HEK293 (cell line): ENCODE measurements at regions not wholly inside any gene's neighbourhood (a gene's known extent, or its start where the extent isn't known, plus 50 kb on each side); places are given as distances from the start of the nearest gene placed in this dataset.

Experiments
- CTCF ChIA-PET: fragments of 350-600 bp; formaldehyde crosslinking; extraction: SDS; loops from one replicate; lab custom pipeline; 2021; ENCODE audit warnings: antibody characterized with exemption; lab: Yijun Ruan, JAX
- POLR2A ChIA-PET: fragments of 300-600 bp; formaldehyde crosslinking; extraction: SDS; loops from one replicate; lab custom pipeline; 2020; ENCODE audit warnings: antibody characterized with exemption, inconsistent platforms; lab: Yijun Ruan, JAX
- H3K27ac ChIP-seq: fragments of 200-500 bp; sonication (Bioruptor generic); 2 replicates; pipeline ENCODE4 v1.5.1; 2014; ENCODE audit warnings: low read depth, low read length, control low read depth, inconsistent platforms; ENCODE audit errors: extremely low read depth
- H3K36me3 ChIP-seq, 2 experiments: fragments of 200-500 bp in 1 of 2; sonication (Bioruptor generic) in 1 of 2; 1 replicate in 1 of 2; 2 replicates in 1 of 2; pipeline ENCODE4 v1.5.1; 2014 to 2017; ENCODE audit warnings: inconsistent platforms in 2 of 2, low read length in 2 of 2; ENCODE audit not compliant: control insufficient read depth in 2 of 2, insufficient read depth in 1 of 2
- H3K4me1 ChIP-seq: fragments of 200-500 bp; sonication (Bioruptor generic); 2 replicates; pipeline ENCODE4 v1.5.1; 2014; ENCODE audit warnings: mild to moderate bottlenecking, low read length, inconsistent platforms; ENCODE audit not compliant: control insufficient read depth, insufficient read depth
- H3K4me3 ChIP-seq: 2 replicates; pipeline ENCODE4 v1.5.1; 2011; ENCODE audit warnings: low read depth, mild to moderate bottlenecking, control low read depth, low read length, moderate library complexity
- H3K9me3 ChIP-seq: fragments of 200-500 bp; sonication (Bioruptor generic); 2 replicates; pipeline ENCODE4 v1.5.1; 2014; ENCODE audit warnings: low read depth, low read length, inconsistent platforms; ENCODE audit not compliant: control insufficient read depth, insufficient read depth
- FEZF1 ChIP-seq: fragments of 450-650 bp; formaldehyde crosslinking; IDR thresholded peaks from 2 replicates; pipeline ENCODE4 v1.5.1; 2016; ENCODE audit warnings: missing biosample characterization, missing genetic modification characterization
- KLF8 ChIP-seq: fragments of 450-650 bp; formaldehyde crosslinking; IDR thresholded peaks from 2 replicates; pipeline ENCODE4 v1.5.1; 2016; ENCODE audit warnings: missing biosample characterization, missing genetic modification characterization
- TRIM28 ChIP-seq: IDR thresholded peaks from 2 replicates; pipeline ENCODE4 v1.6.1; 2011; ENCODE audit warnings: low read length, control low read depth, borderline replicate concordance
- ZBTB17 ChIP-seq: fragments of 450-650 bp; formaldehyde crosslinking; IDR thresholded peaks from 2 replicates; pipeline ENCODE4 v1.5.1; 2016; ENCODE audit warnings: missing biosample characterization, missing genetic modification characterization
- ZFP41 ChIP-seq: fragments of 450-650 bp; formaldehyde crosslinking; IDR thresholded peaks from 2 replicates; pipeline ENCODE4 v1.5.1; 2016; ENCODE audit warnings: missing biosample characterization, missing genetic modification characterization, borderline replicate concordance
- ZIC2 ChIP-seq: fragments of 450-650 bp; formaldehyde crosslinking; IDR thresholded peaks from 2 replicates; pipeline ENCODE4 v1.5.1; 2016; ENCODE audit warnings: missing biosample characterization, missing genetic modification characterization
- ZNF140 ChIP-seq: fragments of 450-650 bp; formaldehyde crosslinking; IDR thresholded peaks from 2 replicates; pipeline ENCODE4 v1.5.1; 2016; ENCODE audit warnings: missing biosample characterization, missing genetic modification characterization
- ZNF23 ChIP-seq: fragments of 450-650 bp; formaldehyde crosslinking; IDR thresholded peaks from 2 replicates; pipeline ENCODE4 v1.5.1; 2016; ENCODE audit warnings: missing biosample characterization, missing genetic modification characterization, borderline replicate concordance
- ZNF274 ChIP-seq, 2 experiments: fragments of 200-500 bp in 1 of 2; fragments of 450-650 bp in 1 of 2; sonication (Bioruptor generic) in 1 of 2; formaldehyde crosslinking in 1 of 2; IDR thresholded peaks; 2 replicates each; pipeline versions ENCODE4 v1.5.1 to v1.6.1; 2014 to 2016; ENCODE audit warnings: borderline replicate concordance in 1 of 2, inconsistent platforms in 1 of 2, low read length in 1 of 2, missing biosample characterization in 1 of 2, missing genetic modification characterization in 1 of 2
- ZNF335 ChIP-seq: fragments of 450-650 bp; formaldehyde crosslinking; conservative IDR thresholded peaks from 2 replicates; pipeline ENCODE4 v1.5.1; 2016; ENCODE audit warnings: missing biosample characterization, missing genetic modification characterization
- ZNF354C ChIP-seq: fragments of 450-650 bp; formaldehyde crosslinking; IDR thresholded peaks from 2 replicates; pipeline ENCODE4 v1.5.1; 2016; ENCODE audit warnings: missing biosample characterization, missing genetic modification characterization, low read depth, borderline replicate concordance
- ZNF530 ChIP-seq: fragments of 450-650 bp; formaldehyde crosslinking; IDR thresholded peaks from 2 replicates; pipeline ENCODE4 v1.5.1; 2016; ENCODE audit warnings: low read depth, missing biosample characterization, missing genetic modification characterization
- ZNF660 ChIP-seq: fragments of 450-650 bp; IDR thresholded peaks from 2 replicates; pipeline ENCODE4 v1.5.1; 2018; ENCODE audit warnings: missing biosample characterization, mild to moderate bottlenecking, missing genetic modification characterization
- ZNF777 ChIP-seq: fragments of 450-650 bp; formaldehyde crosslinking; IDR thresholded peaks from 2 replicates; pipeline ENCODE4 v1.5.1; 2017; ENCODE audit warnings: missing biosample characterization, missing genetic modification characterization, borderline replicate concordance
- TF ChIP-seq, protein P1 (sequence below): fragments of 450-650 bp; formaldehyde crosslinking; conservative IDR thresholded peaks from 2 replicates; pipeline ENCODE4 v1.5.1; 2016; ENCODE audit warnings: low read depth, missing biosample characterization, missing genetic modification characterization
- TF ChIP-seq, protein P2 (sequence below): fragments of 450-650 bp; formaldehyde crosslinking; IDR thresholded peaks from 2 replicates; pipeline ENCODE4 v1.5.1; 2017; ENCODE audit warnings: missing biosample characterization, missing genetic modification characterization
- TF ChIP-seq, protein P3 (sequence below): fragments of 450-650 bp; formaldehyde crosslinking; IDR thresholded peaks from 2 replicates; pipeline ENCODE4 v1.5.1; 2016; ENCODE audit warnings: missing biosample characterization, missing genetic modification characterization
- TF ChIP-seq, protein P4 (sequence below): fragments of 450-650 bp; formaldehyde crosslinking; IDR thresholded peaks from 2 replicates; pipeline ENCODE4 v1.5.1; 2016; ENCODE audit warnings: missing biosample characterization, missing genetic modification characterization, borderline replicate concordance

DNA sequence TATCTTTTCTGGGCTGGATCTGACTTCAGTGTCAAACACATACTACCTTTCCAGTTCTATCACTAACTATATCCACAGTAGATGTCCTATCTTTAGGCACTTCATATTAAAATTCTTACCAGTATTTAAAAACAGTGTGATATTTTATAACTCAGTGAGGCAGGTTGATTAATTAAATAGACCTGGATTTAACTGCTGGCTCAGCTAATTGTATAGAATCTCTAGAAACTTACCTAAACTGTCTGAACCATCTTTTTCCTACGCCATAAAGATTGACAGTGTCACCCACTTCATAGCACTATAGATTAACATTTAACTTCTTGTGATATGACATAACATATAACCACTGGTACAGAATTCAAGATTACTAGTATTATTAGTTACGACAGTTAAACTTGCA lies 935.3 kb downstream of the FAT4 start (continued):
- TF ChIP-seq, protein P1, sequence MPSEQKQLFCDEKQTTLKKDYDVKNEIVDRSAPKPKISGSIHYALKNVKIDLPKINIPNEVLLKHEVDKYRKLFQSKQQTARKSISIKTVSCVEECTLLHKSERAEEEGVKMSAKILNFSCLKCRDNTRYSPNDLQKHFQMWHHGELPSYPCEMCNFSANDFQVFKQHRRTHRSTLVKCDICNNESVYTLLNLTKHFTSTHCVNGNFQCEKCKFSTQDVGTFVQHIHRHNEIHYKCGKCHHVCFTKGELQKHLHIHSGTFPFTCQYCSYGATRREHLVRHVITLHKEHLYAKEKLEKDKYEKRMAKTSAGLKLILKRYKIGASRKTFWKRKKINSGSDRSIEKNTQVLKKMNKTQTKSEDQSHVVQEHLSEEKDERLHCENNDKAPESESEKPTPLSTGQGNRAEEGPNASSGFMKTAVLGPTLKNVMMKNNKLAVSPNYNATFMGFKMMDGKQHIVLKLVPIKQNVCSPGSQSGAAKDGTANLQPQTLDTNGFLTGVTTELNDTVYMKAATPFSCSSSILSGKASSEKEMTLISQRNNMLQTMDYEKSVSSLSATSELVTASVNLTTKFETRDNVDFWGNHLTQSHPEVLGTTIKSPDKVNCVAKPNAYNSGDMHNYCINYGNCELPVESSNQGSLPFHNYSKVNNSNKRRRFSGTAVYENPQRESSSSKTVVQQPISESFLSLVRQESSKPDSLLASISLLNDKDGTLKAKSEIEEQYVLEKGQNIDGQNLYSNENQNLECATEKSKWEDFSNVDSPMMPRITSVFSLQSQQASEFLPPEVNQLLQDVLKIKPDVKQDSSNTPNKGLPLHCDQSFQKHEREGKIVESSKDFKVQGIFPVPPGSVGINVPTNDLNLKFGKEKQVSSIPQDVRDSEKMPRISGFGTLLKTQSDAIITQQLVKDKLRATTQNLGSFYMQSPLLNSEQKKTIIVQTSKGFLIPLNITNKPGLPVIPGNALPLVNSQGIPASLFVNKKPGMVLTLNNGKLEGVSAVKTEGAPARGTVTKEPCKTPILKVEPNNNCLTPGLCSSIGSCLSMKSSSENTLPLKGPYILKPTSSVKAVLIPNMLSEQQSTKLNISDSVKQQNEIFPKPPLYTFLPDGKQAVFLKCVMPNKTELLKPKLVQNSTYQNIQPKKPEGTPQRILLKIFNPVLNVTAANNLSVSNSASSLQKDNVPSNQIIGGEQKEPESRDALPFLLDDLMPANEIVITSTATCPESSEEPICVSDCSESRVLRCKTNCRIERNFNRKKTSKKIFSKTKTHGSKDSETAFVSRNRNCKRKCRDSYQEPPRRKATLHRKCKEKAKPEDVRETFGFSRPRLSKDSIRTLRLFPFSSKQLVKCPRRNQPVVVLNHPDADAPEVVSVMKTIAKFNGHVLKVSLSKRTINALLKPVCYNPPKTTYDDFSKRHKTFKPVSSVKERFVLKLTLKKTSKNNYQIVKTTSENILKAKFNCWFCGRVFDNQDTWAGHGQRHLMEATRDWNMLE: no peak
- TF ChIP-seq ZBTB17 (tag by site-specific recombination): no peak
- no peak for TF ChIP-seq ZNF530 (tag by site-specific recombination)

DNA sequence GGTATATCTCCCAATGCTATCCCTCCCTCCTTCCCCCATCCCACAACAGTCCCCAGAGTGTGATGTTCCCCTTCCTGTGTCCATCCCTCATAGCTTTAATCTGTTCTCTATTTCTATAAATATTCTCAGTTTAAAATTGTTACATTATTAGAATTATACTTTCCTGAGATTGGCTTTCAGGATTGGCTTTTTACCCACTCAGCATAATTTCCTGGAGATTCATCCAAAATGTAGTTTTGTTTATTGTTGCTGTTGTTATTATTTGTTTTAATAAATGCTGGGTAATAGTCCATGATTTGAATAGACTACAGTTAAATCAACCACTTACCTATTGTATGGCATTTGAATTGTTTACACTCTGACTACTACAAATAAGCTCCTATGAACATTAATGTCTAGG lies 936.4 kb downstream of the FAT4 start:
- H3K36me3 ChIP-seq: no peaks in the 10 kb centered on the region
- POLR2A ChIA-PET: no interaction called here
- CTCF ChIA-PET: no interaction called here
- TF ChIP-seq ZNF777 (tag by site-specific recombination): no peak
- TF ChIP-seq, protein P2, sequence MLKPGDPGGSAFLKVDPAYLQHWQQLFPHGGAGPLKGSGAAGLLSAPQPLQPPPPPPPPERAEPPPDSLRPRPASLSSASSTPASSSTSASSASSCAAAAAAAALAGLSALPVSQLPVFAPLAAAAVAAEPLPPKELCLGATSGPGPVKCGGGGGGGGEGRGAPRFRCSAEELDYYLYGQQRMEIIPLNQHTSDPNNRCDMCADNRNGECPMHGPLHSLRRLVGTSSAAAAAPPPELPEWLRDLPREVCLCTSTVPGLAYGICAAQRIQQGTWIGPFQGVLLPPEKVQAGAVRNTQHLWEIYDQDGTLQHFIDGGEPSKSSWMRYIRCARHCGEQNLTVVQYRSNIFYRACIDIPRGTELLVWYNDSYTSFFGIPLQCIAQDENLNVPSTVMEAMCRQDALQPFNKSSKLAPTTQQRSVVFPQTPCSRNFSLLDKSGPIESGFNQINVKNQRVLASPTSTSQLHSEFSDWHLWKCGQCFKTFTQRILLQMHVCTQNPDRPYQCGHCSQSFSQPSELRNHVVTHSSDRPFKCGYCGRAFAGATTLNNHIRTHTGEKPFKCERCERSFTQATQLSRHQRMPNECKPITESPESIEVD (tag by site-specific recombination): no peak
- TF ChIP-seq, protein P3, sequence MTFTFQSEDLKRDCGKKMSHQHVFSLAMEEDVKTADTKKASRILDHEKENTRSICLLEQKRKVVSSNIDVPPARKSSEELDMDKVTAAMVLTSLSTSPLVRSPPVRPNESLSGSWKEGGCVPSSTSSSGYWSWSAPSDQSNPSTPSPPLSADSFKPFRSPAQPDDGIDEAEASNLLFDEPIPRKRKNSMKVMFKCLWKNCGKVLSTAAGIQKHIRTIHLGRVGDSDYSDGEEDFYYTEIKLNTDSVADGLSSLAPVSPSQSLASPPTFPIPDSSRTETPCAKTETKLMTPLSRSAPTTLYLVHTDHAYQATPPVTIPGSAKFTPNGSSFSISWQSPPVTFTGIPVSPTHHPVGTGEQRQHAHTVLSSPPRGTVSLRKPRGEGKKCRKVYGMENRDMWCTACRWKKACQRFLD: no peak
- TF ChIP-seq, protein P4, sequence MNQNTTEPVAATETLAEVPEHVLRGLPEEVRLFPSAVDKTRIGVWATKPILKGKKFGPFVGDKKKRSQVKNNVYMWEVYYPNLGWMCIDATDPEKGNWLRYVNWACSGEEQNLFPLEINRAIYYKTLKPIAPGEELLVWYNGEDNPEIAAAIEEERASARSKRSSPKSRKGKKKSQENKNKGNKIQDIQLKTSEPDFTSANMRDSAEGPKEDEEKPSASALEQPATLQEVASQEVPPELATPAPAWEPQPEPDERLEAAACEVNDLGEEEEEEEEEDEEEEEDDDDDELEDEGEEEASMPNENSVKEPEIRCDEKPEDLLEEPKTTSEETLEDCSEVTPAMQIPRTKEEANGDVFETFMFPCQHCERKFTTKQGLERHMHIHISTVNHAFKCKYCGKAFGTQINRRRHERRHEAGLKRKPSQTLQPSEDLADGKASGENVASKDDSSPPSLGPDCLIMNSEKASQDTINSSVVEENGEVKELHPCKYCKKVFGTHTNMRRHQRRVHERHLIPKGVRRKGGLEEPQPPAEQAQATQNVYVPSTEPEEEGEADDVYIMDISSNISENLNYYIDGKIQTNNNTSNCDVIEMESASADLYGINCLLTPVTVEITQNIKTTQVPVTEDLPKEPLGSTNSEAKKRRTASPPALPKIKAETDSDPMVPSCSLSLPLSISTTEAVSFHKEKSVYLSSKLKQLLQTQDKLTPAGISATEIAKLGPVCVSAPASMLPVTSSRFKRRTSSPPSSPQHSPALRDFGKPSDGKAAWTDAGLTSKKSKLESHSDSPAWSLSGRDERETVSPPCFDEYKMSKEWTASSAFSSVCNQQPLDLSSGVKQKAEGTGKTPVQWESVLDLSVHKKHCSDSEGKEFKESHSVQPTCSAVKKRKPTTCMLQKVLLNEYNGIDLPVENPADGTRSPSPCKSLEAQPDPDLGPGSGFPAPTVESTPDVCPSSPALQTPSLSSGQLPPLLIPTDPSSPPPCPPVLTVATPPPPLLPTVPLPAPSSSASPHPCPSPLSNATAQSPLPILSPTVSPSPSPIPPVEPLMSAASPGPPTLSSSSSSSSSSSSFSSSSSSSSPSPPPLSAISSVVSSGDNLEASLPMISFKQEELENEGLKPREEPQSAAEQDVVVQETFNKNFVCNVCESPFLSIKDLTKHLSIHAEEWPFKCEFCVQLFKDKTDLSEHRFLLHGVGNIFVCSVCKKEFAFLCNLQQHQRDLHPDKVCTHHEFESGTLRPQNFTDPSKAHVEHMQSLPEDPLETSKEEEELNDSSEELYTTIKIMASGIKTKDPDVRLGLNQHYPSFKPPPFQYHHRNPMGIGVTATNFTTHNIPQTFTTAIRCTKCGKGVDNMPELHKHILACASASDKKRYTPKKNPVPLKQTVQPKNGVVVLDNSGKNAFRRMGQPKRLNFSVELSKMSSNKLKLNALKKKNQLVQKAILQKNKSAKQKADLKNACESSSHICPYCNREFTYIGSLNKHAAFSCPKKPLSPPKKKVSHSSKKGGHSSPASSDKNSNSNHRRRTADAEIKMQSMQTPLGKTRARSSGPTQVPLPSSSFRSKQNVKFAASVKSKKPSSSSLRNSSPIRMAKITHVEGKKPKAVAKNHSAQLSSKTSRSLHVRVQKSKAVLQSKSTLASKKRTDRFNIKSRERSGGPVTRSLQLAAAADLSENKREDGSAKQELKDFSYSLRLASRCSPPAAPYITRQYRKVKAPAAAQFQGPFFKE (tag by site-specific recombination): no peak
- TF ChIP-seq ZNF140 (tag by site-specific recombination): no peak
- no peak for TF ChIP-seq FEZF1 (tag by site-specific recombination)
- TF ChIP-seq ZNF354C (tag by site-specific recombination): no peak
- no peak for TF ChIP-seq ZNF335 (tag by site-specific recombination)
- TF ChIP-seq ZFP41 (tag by site-specific recombination): no peak
- no peak for TF ChIP-seq ZNF274 (IDR thresholded peaks at IDR 0.05; ENCODE audit: low read length)
- TF ChIP-seq ZNF274 (tag by site-specific recombination; IDR thresholded peaks at IDR 0.05; ENCODE audit: borderline replicate concordance): no peak
- no peak for TF ChIP-seq ZIC2 (tag by site-specific recombination)
- no peak for TF ChIP-seq KLF8
- TF ChIP-seq ZNF530 (tag by site-specific recombination): no peak
- no peak for TF ChIP-seq TRIM28
- TF ChIP-seq ZNF23 (tag by site-specific recombination): no peak
- no peak for TF ChIP-seq ZNF660 (tag by site-specific recombination)
- TF ChIP-seq, all 188 proteins: peak for 0
- Histone ChIP-seq H3K27ac (no peak overlapping the region), H3K4me1 (no peaks in the 10 kb centered on the region), H3K9me3 (no peaks in the 10 kb centered on the region), H3K4me3 (no peak overlapping the region)
